GM12892 (cell line): ENCODE measurements at regions not wholly inside any gene's neighbourhood (a gene's known extent, or its start where the extent isn't known, plus 50 kb on each side); places are given as distances from the start of the nearest gene placed in this dataset.

Experiments used
- POLR2A ChIP-seq: IDR thresholded peaks from 2 replicates; pipeline ENCODE4 v1.6.1; 2011; ENCODE audit warnings: low read depth, low read length, control low read depth
- TAF1 ChIP-seq: IDR thresholded peaks from 2 replicates; pipeline ENCODE4 v1.6.1; 2011; ENCODE audit warnings: low read depth, mild to moderate bottlenecking, control low read depth, low read length, borderline replicate concordance

GRCh38 chr6:145209272-145209671 is 526.0 kb downstream of the EPM2A start:
- TF ChIP-seq TAF1 = no peak
- no peak for TF ChIP-seq POLR2A
